IgD-negative memory B cell (primary cell): ENCODE measurements at regions not wholly inside any gene's neighbourhood (a gene's known extent, or its start where the extent isn't known, plus 50 kb on each side); places are given as distances from the start of the nearest gene placed in this dataset.

Experiments used
- H3K27ac Mint-ChIP-seq, 3 donors: one replicate each; pipeline ENCODE4 v1.8.0; 2020 to 2022; ENCODE audit warnings: mild to moderate bottlenecking in 3 of 3, mixed read lengths in 3 of 3, moderate library complexity in 1 of 3
- H3K27me3 Mint-ChIP-seq: one replicate; pipeline ENCODE4 v1.8.0; 2021; ENCODE audit warnings: mixed read lengths
- H3K36me3 Mint-ChIP-seq: one replicate; pipeline ENCODE4 v1.8.0; 2020; ENCODE audit warnings: mild to moderate bottlenecking, mixed read lengths
- H3K4me1 Mint-ChIP-seq, 3 donors: one replicate each; pipeline ENCODE4 v1.8.0; 2020 to 2022; ENCODE audit warnings: mixed read lengths in 3 of 3, mild to moderate bottlenecking in 1 of 3
- H3K4me3 Mint-ChIP-seq, 4 donors: one replicate each; pipeline ENCODE4 v1.8.0; 2020 to 2022; ENCODE audit warnings: mild to moderate bottlenecking in 4 of 4, mixed read lengths in 4 of 4, moderate library complexity in 3 of 4
- H3K9me3 Mint-ChIP-seq, 3 donors: one replicate each; pipeline ENCODE4 v1.8.0; 2020 to 2021; ENCODE audit warnings: mixed read lengths in 3 of 3, mild to moderate bottlenecking in 1 of 3

- no peaks in the 10 kb centered on the region for H3K9me3 Mint-ChIP-seq
- no peak overlapping the region for H3K4me3 Mint-ChIP-seq
- H3K4me1 Mint-ChIP-seq, result no peaks in the 10 kb centered on the region
- no peak overlapping the region for H3K27ac Mint-ChIP-seq
- no peaks in the 10 kb centered on the region for H3K27me3 Mint-ChIP-seq
- H3K36me3 Mint-ChIP-seq, result no peaks in the 10 kb centered on the region
Measured at GRCh38 chr1:232283864-232284263, 346.1 kb downstream of the SIPA1L2 start.

- Mint-ChIP-seq H3K27me3 (no peaks in the 10 kb centered on the region), H3K4me1 (no peaks in the 10 kb centered on the region), H3K9me3 (no peaks in the 10 kb centered on the region), H3K27ac (no peak overlapping the region), H3K36me3 (no peaks in the 10 kb centered on the region), H3K4me3 (no peak overlapping the region)
Measured at GRCh38 chr1:232282498-232282897, 347.4 kb downstream of the SIPA1L2 start.

- H3K27ac Mint-ChIP-seq, result no peak overlapping the region
Measured at GRCh38 chr1:232280910-232281309, 349.0 kb downstream of the SIPA1L2 start.

GRCh38 chr1:232279909-232280400, 350.0 kb downstream of the SIPA1L2 start:
- Mint-ChIP-seq H3K27ac (no peak overlapping the region), H3K27me3 (peaks cover 4% of the 10 kb centered on the region), H3K36me3 (no peaks in the 10 kb centered on the region), H3K9me3 (no peaks in the 10 kb centered on the region), H3K4me1 (no peaks in the 10 kb centered on the region), H3K4me3 (no peak overlapping the region)

More at GRCh38 chr1:232280910-232281309, 349.0 kb downstream of the SIPA1L2 start:
- H3K9me3 Mint-ChIP-seq, result no peaks in the 10 kb centered on the region
- H3K4me3 Mint-ChIP-seq, result no peak overlapping the region
- no peaks in the 10 kb centered on the region for H3K36me3 Mint-ChIP-seq
- peaks cover 4% of the 10 kb centered on the region for H3K27me3 Mint-ChIP-seq
- no peaks in the 10 kb centered on the region for H3K4me1 Mint-ChIP-seq

- no peaks in the 10 kb centered on the region for H3K9me3 Mint-ChIP-seq
- H3K36me3 Mint-ChIP-seq, result no peaks in the 10 kb centered on the region
- H3K4me1 Mint-ChIP-seq, result no peaks in the 10 kb centered on the region
- no peak overlapping the region for H3K4me3 Mint-ChIP-seq
- H3K27ac Mint-ChIP-seq, result no peak overlapping the region
- peaks cover 6% of the 10 kb centered on the region for H3K27me3 Mint-ChIP-seq
Measured at GRCh38 chr1:232278925-232279324, 351.0 kb downstream of the SIPA1L2 start.

GRCh38 chr1:232276651-232277050, 353.3 kb downstream of the SIPA1L2 start:
- Mint-ChIP-seq H3K9me3 (no peaks in the 10 kb centered on the region), H3K27ac (no peak overlapping the region), H3K27me3 (peaks cover 6% of the 10 kb centered on the region), H3K4me1 (no peaks in the 10 kb centered on the region), H3K4me3 (no peak overlapping the region), H3K36me3 (no peaks in the 10 kb centered on the region)

- H3K36me3 Mint-ChIP-seq, result no peaks in the 10 kb centered on the region
- no peak overlapping the region for H3K4me3 Mint-ChIP-seq
- H3K4me1 Mint-ChIP-seq, result no peaks in the 10 kb centered on the region
- no peaks in the 10 kb centered on the region for H3K9me3 Mint-ChIP-seq
- H3K27ac Mint-ChIP-seq, result no peak overlapping the region
- H3K27me3 Mint-ChIP-seq, result peaks cover 6% of the 10 kb centered on the region
Measured at GRCh38 chr1:232274999-232275710, 354.8 kb downstream of the SIPA1L2 start.

GRCh38 chr1:232274236-232274855, 355.6 kb downstream of the SIPA1L2 start:
- Mint-ChIP-seq H3K4me1 (no peaks in the 10 kb centered on the region), H3K36me3 (no peaks in the 10 kb centered on the region), H3K4me3 (no peak overlapping the region), H3K27me3 (peaks cover 8% of the 10 kb centered on the region), H3K27ac (no peak overlapping the region), H3K9me3 (no peaks in the 10 kb centered on the region)

- no peaks in the 10 kb centered on the region for H3K4me1 Mint-ChIP-seq
- no peak overlapping the region for H3K27ac Mint-ChIP-seq
- H3K4me3 Mint-ChIP-seq, result no peak overlapping the region
- H3K9me3 Mint-ChIP-seq, result no peaks in the 10 kb centered on the region
- H3K36me3 Mint-ChIP-seq, result no peaks in the 10 kb centered on the region
- peaks cover 11% of the 10 kb centered on the region for H3K27me3 Mint-ChIP-seq
Measured at GRCh38 chr1:232273011-232273410, 356.9 kb downstream of the SIPA1L2 start.

- Mint-ChIP-seq H3K27ac (no peak overlapping the region), H3K4me1 (no peaks in the 10 kb centered on the region), H3K9me3 (no peaks in the 10 kb centered on the region), H3K27me3 (peaks cover 10% of the 10 kb centered on the region), H3K4me3 (no peak overlapping the region), H3K36me3 (no peaks in the 10 kb centered on the region)
Measured at GRCh38 chr1:232271991-232272589, 357.8 kb downstream of the SIPA1L2 start.

GRCh38 chr1:232271299-232271698, 358.6 kb downstream of the SIPA1L2 start:
- Mint-ChIP-seq H3K9me3 (no peaks in the 10 kb centered on the region), H3K4me1 (no peaks in the 10 kb centered on the region), H3K36me3 (no peaks in the 10 kb centered on the region), H3K4me3 (no peak overlapping the region), H3K27me3 (peaks cover 7% of the 10 kb centered on the region), H3K27ac (no peak overlapping the region)

GRCh38 chr1:232269988-232270387, 359.9 kb downstream of the SIPA1L2 start:
- H3K9me3 Mint-ChIP-seq, result no peaks in the 10 kb centered on the region
- no peaks in the 10 kb centered on the region for H3K4me1 Mint-ChIP-seq
- H3K4me3 Mint-ChIP-seq, result no peak overlapping the region
- no peak overlapping the region for H3K27ac Mint-ChIP-seq
- H3K36me3 Mint-ChIP-seq, result no peaks in the 10 kb centered on the region
- peaks cover 7% of the 10 kb centered on the region for H3K27me3 Mint-ChIP-seq

- H3K27ac Mint-ChIP-seq, result peak overlapping the region in 1 of 3 donors; percentile 51
- peaks cover 0 to 1% (median 0%) of the 10 kb centered on the region in 3 donors for H3K9me3 Mint-ChIP-seq
- H3K4me1 Mint-ChIP-seq, result no peaks in the 10 kb centered on the region
Measured at GRCh38 chr1:232267837-232268598, 361.9 kb downstream of the SIPA1L2 start.

GRCh38 chr1:232267092-232267836, 362.7 kb downstream of the SIPA1L2 start:
- H3K36me3 Mint-ChIP-seq, result no peaks in the 10 kb centered on the region

More at GRCh38 chr1:232267837-232268598, 361.9 kb downstream of the SIPA1L2 start:
- Mint-ChIP-seq H3K27me3 (peaks cover 4% of the 10 kb centered on the region), H3K36me3 (no peaks in the 10 kb centered on the region), H3K4me3 (no peak overlapping the region)

More at GRCh38 chr1:232267092-232267836, 362.7 kb downstream of the SIPA1L2 start:
- H3K4me3 Mint-ChIP-seq, result no peak overlapping the region
- no peaks in the 10 kb centered on the region for H3K4me1 Mint-ChIP-seq
- H3K9me3 Mint-ChIP-seq, result peaks cover 0 to 1% (median 0%) of the 10 kb centered on the region in 3 donors
- peaks cover 4% of the 10 kb centered on the region for H3K27me3 Mint-ChIP-seq
- no peak overlapping the region for H3K27ac Mint-ChIP-seq
